ENCODE measurements at regions not wholly inside any gene's neighbourhood (a gene's known extent, or its start where the extent isn't known, plus 50 kb on each side); places are given as distances from the start of the nearest gene placed in this dataset.

GRCh38 chr12:19054035-19054434 is 75.5 kb upstream of the PLEKHA5 start:
- TF ChIP-seq CTCF (IDR thresholded peaks at IDR 0.05; ENCODE audit: poor library complexity) = no peak
- TF ChIP-seq EZH2phosphoT487 (IDR thresholded peaks at IDR 0.05; ENCODE audit: low read depth, severe bottlenecking, unreplicated experiment) = no peak

Measured in hepatocyte (in vitro differentiated cells).